ENCODE measurements at regions not wholly inside any gene's neighbourhood (a gene's known extent, or its start where the extent isn't known, plus 50 kb on each side); places are given as distances from the start of the nearest gene placed in this dataset.

- Mint-ChIP-seq H3K27ac (no peak overlapping the region), H3K9me3 (no peaks in the 10 kb centered on the region), H3K27me3 (ENCODE audit: low read depth) (no peaks in the 10 kb centered on the region), H3K4me3 (no peak overlapping the region), H3K4me1 (peaks cover 24% of the 10 kb centered on the region), H3K36me3 (no peaks in the 10 kb centered on the region)
- CTCF ChIA-PET, result no interaction called here
- DNase-seq (ENCODE audit: low spot score) (no peak), ATAC-seq (no peak)
- TF ChIP-seq ZNF671 (CRISPR knock-in tag; IDR thresholded peaks at IDR 0.05) (no peak), JUN (CRISPR knock-in tag; IDR thresholded peaks at IDR 0.05) (no peak), AFF4 (CRISPR knock-in tag; IDR thresholded peaks at IDR 0.05; ENCODE audit: borderline replicate concordance) (no peak), NR1H2 (CRISPR knock-in tag; IDR thresholded peaks at IDR 0.05) (no peak), GTF2I (CRISPR knock-in tag; conservative IDR thresholded peaks at IDR 0.05) (no peak), TP53 (CRISPR knock-in tag; IDR thresholded peaks at IDR 0.05) (no peak), NR3C1 (CRISPR knock-in tag; conservative IDR thresholded peaks at IDR 0.05; ENCODE audit: low read depth) (no peak), TEAD4 (CRISPR knock-in tag; IDR thresholded peaks at IDR 0.05) (no peak), ZNF232 (CRISPR knock-in tag; IDR thresholded peaks at IDR 0.05) (no peak), STAT6 (CRISPR knock-in tag; conservative IDR thresholded peaks at IDR 0.05; ENCODE audit: low read depth) (no peak), KAT7 (CRISPR knock-in tag; IDR thresholded peaks at IDR 0.05; ENCODE audit: borderline replicate concordance) (no peak), TCF7 (CRISPR knock-in tag; IDR thresholded peaks at IDR 0.05; ENCODE audit: low read depth) (no peak), CREB1 (CRISPR knock-in tag; IDR thresholded peaks at IDR 0.05) (no peak), ZNF425 (CRISPR knock-in tag; conservative IDR thresholded peaks at IDR 0.05) (no peak)
- POLR2A ChIA-PET, result no interaction called here
Observed at GRCh38 chr2:76501641-76502040, 790.9 kb upstream of the GCFC2 start.

GRCh38 chr2:76498360-76498759 lies 787.6 kb upstream of the GCFC2 start:
- no peak for ATAC-seq
- no peak overlapping the region for H3K4me3 Mint-ChIP-seq
- no peak overlapping the region; the same call in 1 of the 2 replicates for H3K27ac Mint-ChIP-seq
- POLR2A ChIA-PET, result no interaction called here
- CTCF ChIA-PET, result interaction anchor here (0.7 kb wide), 1 partner anchor 101 kb away, joined by 3 read pairs; no protein-coding TSS in a partner anchor
- no peaks in the 10 kb centered on the region for H3K36me3 Mint-ChIP-seq
- TF ChIP-seq CTCF (IDR thresholded peaks at IDR 0.05) (no peak), ATF3 (CRISPR knock-in tag; conservative IDR thresholded peaks at IDR 0.05) (no peak), CREB1 (CRISPR knock-in tag; IDR thresholded peaks at IDR 0.05) (no peak), AFF4 (CRISPR knock-in tag; IDR thresholded peaks at IDR 0.05; ENCODE audit: borderline replicate concordance) (no peak)
- peaks cover 24% of the 10 kb centered on the region for H3K4me1 Mint-ChIP-seq
- no peaks in the 10 kb centered on the region for H3K27me3 Mint-ChIP-seq (ENCODE audit: low read depth)
- DNase-seq (ENCODE audit: low spot score), result no peak
- no peaks in the 10 kb centered on the region for H3K9me3 Mint-ChIP-seq
